Activated CD8-positive, alpha-beta T cell treated with anti-CD3 and anti-CD28 coated beads, Interleukin-2, amount 10 ng/mL, durations not matched to agents 7 days and 5 days (primary cell): ENCODE measurements at regions not wholly inside any gene's neighbourhood (a gene's known extent, or its start where the extent isn't known, plus 50 kb on each side); places are given as distances from the start of the nearest gene placed in this dataset.
"Not testable (repeated sequence)": the region's sequence is repeated elsewhere in the genome, so short reads cannot be mapped to it uniquely, and the experiment has no call there.

Experiments
- ATAC-seq: fragments of 150-1000 bp; cut with Tn5 transposase; one replicate; pipeline ENCODE4 v1.10.0; 2021; ENCODE audit warnings: moderate library complexity
- CTCF ChIA-PET: fragments of 350-600 bp; sonication (Branson Sonifier 250); formaldehyde crosslinking; loops from one replicate; lab custom pipeline; 2021; ENCODE audit warnings: antibody characterized with exemption; lab: Charles Lee
- POLR2A ChIA-PET: fragments of 350-600 bp; sonication (Branson Sonifier 250); formaldehyde crosslinking; loops from one replicate; lab custom pipeline; 2021; ENCODE audit warnings: antibody characterized with exemption; lab: Charles Lee
- DNase-seq: peaks from one replicate; pipeline ENCODE4 v3.0.0-alpha.2; 2020
- H3K27ac Mint-ChIP-seq: one replicate; pipeline ENCODE4 v1.8.0; 2021; ENCODE audit warnings: mild to moderate bottlenecking, mixed read lengths
- H3K27me3 Mint-ChIP-seq: one replicate; pipeline ENCODE4 v1.8.0; 2021; ENCODE audit warnings: low read depth, mixed read lengths
- H3K36me3 Mint-ChIP-seq: one replicate; pipeline ENCODE4 v1.8.0; 2021; ENCODE audit warnings: low read depth, mixed read lengths
- H3K4me1 Mint-ChIP-seq: one replicate; pipeline ENCODE4 v1.8.0; 2021; ENCODE audit warnings: low read depth, mixed read lengths
- H3K4me3 Mint-ChIP-seq: one replicate; pipeline ENCODE4 v1.8.0; 2021; ENCODE audit warnings: mild to moderate bottlenecking, mixed read lengths
- H3K9me3 Mint-ChIP-seq: one replicate; pipeline ENCODE4 v1.8.0; 2022; ENCODE audit warnings: mixed read lengths; ENCODE audit not compliant: insufficient read depth

DNA sequence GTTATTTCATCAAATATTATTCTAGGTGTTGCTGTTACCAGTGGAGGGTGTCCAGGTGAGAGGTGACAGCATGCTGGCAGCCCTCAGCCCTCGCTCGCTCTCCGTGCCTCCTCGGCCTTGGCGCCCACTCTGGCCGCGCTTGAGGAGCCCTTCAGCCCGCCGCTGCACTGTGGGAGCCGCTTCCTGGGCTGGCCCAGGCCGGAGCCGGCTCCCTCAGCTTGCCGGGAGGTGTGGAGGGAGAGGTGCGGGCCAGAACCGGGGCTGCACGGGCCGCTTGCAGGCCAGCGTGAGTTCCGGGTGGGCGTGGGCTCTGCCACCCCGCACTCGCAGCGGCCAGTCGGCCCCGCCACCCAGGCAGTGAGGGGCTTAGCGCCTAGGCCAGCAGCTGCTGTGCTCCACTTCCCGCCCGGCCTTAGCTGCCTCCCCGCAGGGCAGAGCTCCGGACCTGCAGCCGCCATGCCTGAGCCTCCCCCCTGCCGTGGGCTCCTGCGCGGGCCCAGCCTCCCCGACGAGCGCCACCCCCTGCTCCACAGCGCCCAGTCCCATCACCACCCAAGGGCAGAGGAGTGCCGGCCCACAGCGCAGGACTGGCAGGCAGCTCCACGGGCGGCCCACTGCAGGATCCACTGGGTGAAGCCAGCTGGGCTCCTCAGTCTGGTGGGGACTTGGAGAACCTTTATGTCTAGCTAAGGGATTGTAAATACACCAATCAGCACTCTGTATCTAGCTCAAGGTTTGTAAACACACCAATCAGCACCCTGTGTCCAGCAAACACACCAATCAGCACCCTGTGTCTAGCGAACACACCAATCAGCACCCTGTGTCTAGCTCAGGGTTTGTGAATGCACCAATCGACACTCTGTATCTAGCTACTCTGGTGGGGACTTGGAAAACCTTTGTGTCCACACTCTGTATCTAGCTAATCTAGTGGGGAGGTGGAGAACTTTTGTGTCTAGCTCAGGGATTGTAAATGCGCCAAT lies 413.3 kb downstream of the HACE1 start:
- H3K27ac Mint-ChIP-seq, H3K4me1 Mint-ChIP-seq, H3K4me3 Mint-ChIP-seq, DNase-seq, H3K36me3 Mint-ChIP-seq, CTCF ChIA-PET, ATAC-seq, H3K27me3 Mint-ChIP-seq, H3K9me3 Mint-ChIP-seq, POLR2A ChIA-PET: not testable (repeated sequence)

DNA sequence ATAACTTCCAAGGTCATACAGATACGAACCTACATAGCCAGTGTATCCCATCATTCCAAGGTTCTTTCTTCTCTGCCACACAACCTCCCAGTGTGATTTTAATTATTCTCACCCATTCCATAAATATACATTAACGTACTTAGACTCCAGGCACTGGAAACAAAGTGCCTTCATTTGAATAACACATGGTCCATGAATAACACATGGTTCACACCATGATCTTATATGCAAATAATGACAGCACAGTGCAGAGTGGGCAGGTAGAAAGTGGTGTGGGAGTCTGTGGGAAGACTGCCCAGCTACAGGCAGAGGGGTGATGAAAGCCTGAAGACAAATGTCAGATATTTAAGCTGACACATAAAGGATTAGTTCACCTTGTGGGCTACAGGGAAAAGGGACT lies 425.2 kb downstream of the HACE1 start:
- no peak overlapping the region for H3K27ac Mint-ChIP-seq
- no peak for ATAC-seq
- no peaks in the 10 kb centered on the region for H3K4me1 Mint-ChIP-seq
- no peaks in the 10 kb centered on the region for H3K9me3 Mint-ChIP-seq
- POLR2A ChIA-PET: no interaction called here
- H3K4me3 Mint-ChIP-seq: no peak overlapping the region
- no peaks in the 10 kb centered on the region for H3K27me3 Mint-ChIP-seq
- CTCF ChIA-PET: no interaction called here
- DNase-seq: no peak
- no peaks in the 10 kb centered on the region for H3K36me3 Mint-ChIP-seq

DNA sequence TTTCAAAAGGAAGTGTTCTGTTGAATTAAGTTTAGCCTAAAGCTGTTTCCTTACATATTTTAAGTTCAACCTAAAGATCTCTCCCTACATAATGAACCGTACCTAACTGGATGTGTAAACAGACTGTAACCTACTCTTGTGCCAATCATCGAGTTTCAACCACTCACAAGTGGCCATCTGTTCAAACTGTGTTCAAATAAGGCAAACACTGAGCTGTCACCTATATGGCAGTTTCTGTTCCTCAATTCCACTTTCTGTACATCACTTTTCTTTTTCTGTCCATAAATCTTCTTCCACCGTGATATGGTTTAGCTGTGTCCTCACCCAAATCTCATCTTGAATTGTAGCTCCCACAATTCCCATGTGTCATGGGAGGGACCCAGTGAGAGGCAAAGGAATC lies 428.6 kb downstream of the HACE1 start:
- H3K27me3 Mint-ChIP-seq: no peaks in the 10 kb centered on the region
- POLR2A ChIA-PET: no interaction called here
- no peaks in the 10 kb centered on the region for H3K36me3 Mint-ChIP-seq
- ATAC-seq: no peak
- CTCF ChIA-PET: no interaction called here
- H3K4me3 Mint-ChIP-seq: no peak overlapping the region
- no peak overlapping the region for H3K27ac Mint-ChIP-seq
- DNase-seq: no peak
- H3K4me1 Mint-ChIP-seq: no peaks in the 10 kb centered on the region
- no peaks in the 10 kb centered on the region for H3K9me3 Mint-ChIP-seq

DNA sequence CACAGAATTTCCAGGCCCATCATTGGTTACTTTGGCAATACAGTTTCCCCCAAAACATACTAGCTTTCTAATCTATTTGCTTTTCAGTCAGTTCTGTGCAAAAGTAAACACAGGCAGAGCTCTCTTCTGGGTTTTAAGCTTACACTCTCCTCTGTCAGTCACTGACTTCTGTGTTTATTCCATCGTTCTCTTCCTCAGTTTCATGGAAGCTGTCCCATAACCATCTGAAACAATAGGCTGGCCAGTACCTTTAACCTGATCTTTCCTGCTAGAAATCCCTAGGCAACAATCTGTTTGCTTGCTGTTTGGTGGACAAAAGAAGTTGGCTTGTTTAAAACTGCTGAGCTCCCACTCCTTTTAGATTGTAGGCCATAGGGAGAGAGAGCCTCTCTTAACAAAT lies 431.5 kb downstream of the HACE1 start:
- no peak for ATAC-seq
- Mint-ChIP-seq H3K4me3 (no peak overlapping the region), H3K27ac (no peak overlapping the region), H3K36me3 (no peaks in the 10 kb centered on the region), H3K9me3 (no peaks in the 10 kb centered on the region), H3K27me3 (no peaks in the 10 kb centered on the region), H3K4me1 (no peaks in the 10 kb centered on the region)
- no peak for DNase-seq
- ChIA-PET CTCF (no interaction called here), POLR2A (no interaction called here)

DNA sequence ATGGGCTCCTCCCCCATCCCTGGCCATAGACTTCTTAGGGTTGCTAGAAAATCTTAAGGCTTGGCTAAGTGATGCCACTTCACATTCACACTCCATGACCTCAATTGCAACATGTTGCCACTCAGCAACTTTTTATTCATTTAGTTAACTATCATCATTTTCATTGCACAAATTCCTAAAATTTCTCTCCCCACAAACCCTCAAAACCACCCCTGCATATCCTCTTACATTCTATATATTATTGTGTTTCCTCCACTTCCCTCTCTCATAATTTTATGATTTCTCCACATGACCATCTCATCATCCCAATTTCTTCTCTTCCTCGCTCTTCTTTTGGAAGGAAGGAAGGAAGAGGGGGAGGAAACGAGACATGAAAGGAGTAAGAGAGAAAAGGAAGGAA lies 436.0 kb downstream of the HACE1 start:
- ChIA-PET CTCF (no interaction called here), POLR2A (no interaction called here)
- no peak for DNase-seq
- Mint-ChIP-seq H3K4me3 (no peak overlapping the region), H3K4me1 (no peaks in the 10 kb centered on the region), H3K36me3 (no peaks in the 10 kb centered on the region), H3K27me3 (no peaks in the 10 kb centered on the region), H3K9me3 (no peaks in the 10 kb centered on the region), H3K27ac (no peak overlapping the region)
- no peak for ATAC-seq

DNA sequence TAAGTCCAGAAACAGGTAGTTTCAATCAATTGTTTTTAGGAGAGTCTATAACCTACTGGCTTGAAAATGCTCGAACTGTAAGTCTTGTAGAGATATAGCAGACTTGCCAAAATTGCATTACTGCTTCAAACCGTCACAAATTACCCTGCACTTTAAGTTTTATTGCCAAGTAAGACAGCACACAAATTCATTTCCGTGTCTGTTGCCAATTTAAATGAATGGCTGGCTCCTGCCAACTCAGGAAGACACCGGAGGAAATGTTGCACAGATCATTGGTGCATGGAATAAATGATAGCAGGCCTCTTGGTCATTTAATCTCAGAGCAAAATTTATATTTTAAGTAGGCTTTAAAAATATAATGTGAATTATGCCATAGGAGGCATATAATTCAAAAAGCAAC lies 438.1 kb downstream of the HACE1 start:
- Mint-ChIP-seq H3K4me3 (no peak overlapping the region), H3K9me3 (no peaks in the 10 kb centered on the region), H3K4me1 (no peaks in the 10 kb centered on the region), H3K27me3 (no peaks in the 10 kb centered on the region), H3K27ac (no peak overlapping the region), H3K36me3 (no peaks in the 10 kb centered on the region)
- DNase-seq: no peak
- ChIA-PET POLR2A (no interaction called here), CTCF (no interaction called here)
- no peak for ATAC-seq

DNA sequence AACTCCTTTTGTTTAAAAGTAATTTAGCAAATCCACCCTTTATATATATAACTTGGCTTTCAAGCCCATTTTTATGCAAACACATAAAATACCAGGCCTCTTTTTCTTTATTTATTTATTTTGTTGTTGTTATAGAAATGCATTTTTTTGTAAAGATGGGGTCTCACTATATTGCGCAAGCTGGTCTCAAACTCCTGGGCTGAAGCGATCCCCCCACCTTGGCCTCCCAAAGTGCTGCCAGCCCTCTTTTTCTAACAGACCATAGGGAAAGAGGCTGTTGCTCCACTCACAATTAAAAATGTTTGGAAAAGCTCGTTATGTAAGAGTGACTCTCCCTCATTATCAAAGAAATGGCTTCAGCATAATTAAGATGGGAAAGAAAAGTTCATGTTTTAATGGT lies 440.9 kb downstream of the HACE1 start:
- Mint-ChIP-seq H3K4me3 (no peak overlapping the region), H3K27ac (no peak overlapping the region), H3K4me1 (no peaks in the 10 kb centered on the region), H3K9me3 (no peaks in the 10 kb centered on the region), H3K36me3 (no peaks in the 10 kb centered on the region), H3K27me3 (no peaks in the 10 kb centered on the region)
- no peak for DNase-seq
- POLR2A ChIA-PET: no interaction called here
- ATAC-seq: no peak
- CTCF ChIA-PET: no interaction called here

DNA sequence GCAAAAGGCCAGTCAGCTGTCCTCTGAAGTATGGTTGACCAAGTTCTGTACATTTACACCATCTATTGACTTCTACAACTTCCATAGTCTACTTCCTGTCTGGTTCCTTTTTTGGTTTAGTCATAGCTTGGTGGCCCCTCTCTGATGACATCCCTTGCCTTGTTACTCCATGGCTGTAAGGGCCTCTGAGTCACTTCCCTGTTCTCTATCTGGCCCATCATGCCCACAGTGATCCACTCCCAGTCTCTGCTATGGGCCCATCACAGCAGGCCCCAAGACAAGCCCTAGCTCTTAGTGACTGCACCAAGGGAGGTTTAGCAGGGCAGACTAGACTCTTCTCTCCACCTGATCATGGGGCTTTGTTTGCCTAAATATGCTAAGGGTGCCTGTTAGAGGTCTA lies 441.6 kb downstream of the HACE1 start:
- ChIA-PET CTCF (no interaction called here), POLR2A (no interaction called here)
- Mint-ChIP-seq H3K27me3 (no peaks in the 10 kb centered on the region), H3K4me1 (no peaks in the 10 kb centered on the region), H3K36me3 (no peaks in the 10 kb centered on the region), H3K9me3 (no peaks in the 10 kb centered on the region), H3K4me3 (no peak overlapping the region), H3K27ac (no peak overlapping the region)
- ATAC-seq: no peak
- no peak for DNase-seq

DNA sequence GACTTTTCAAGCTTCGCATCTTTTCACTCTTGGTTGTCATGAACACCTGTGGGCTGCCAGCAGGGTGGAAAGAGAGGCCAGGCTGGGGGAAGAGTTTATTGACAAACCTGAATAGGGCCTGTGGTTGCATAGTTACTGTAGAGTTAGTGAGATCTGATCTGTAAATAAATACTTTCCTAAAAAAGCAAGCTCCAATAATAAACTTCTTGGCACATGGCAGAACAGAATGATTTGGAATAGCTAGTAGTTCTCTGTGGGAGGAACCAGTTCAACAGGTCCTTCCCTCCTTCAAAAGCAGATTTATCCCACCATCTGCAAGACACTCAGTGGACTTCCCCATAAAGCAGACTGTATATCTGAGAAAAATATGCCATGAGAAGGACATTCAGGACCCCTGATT lies 445.0 kb downstream of the HACE1 start:
- no peaks in the 10 kb centered on the region for H3K9me3 Mint-ChIP-seq
- no peaks in the 10 kb centered on the region for H3K27me3 Mint-ChIP-seq
- no peak overlapping the region for H3K27ac Mint-ChIP-seq
- ATAC-seq (no peak), DNase-seq (no peak)
- ChIA-PET POLR2A (no interaction called here), CTCF (no interaction called here)
- no peak overlapping the region for H3K4me3 Mint-ChIP-seq
- H3K4me1 Mint-ChIP-seq: no peaks in the 10 kb centered on the region
- H3K36me3 Mint-ChIP-seq: no peaks in the 10 kb centered on the region

DNA sequence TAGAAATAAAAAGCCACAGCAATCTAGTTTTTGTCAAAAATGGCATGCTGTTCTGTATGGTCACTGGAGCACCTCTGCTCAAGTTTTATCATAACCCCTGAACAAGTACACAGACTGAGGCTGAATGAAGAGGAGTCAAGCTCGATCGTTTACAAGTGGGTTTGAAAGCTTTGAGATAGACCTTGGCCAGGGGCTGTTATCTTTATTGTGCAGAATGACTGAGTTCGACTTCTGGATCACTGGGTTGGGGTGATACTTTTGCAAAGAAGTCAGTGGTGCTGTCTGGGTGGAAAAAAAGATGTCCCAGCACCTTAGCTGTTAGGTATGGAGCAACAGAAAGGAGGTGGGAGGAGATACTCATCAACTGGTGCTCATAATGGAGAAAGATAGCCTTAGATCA lies 446.0 kb downstream of the HACE1 start:
- no peaks in the 10 kb centered on the region for H3K36me3 Mint-ChIP-seq
- ChIA-PET CTCF (no interaction called here), POLR2A (no interaction called here)
- H3K9me3 Mint-ChIP-seq: no peaks in the 10 kb centered on the region
- no peak overlapping the region for H3K27ac Mint-ChIP-seq
- H3K4me3 Mint-ChIP-seq: no peak overlapping the region
- no peaks in the 10 kb centered on the region for H3K4me1 Mint-ChIP-seq
- no peaks in the 10 kb centered on the region for H3K27me3 Mint-ChIP-seq
- DNase-seq: no peak
- ATAC-seq: no peak

DNA sequence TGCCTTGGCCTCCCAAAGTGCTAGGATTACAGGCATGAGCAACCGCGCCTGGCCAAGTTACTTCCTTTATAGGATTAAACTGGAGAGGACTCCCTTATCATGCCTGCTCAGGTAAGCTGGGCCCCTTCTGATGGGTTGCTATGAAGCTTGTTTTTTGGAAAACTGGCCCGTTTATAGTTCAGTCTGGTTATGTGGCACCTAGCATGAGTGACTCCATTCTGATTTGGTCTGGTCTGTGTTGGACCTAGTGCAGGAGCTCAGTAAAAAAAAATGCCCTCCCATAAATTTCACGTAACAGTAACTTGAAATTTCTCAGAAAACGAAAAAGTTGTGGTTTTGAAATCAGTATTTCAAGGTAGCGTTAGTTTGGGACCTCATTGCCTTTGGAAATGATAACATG lies 448.4 kb downstream of the HACE1 start:
- CTCF ChIA-PET: no interaction called here

DNA sequence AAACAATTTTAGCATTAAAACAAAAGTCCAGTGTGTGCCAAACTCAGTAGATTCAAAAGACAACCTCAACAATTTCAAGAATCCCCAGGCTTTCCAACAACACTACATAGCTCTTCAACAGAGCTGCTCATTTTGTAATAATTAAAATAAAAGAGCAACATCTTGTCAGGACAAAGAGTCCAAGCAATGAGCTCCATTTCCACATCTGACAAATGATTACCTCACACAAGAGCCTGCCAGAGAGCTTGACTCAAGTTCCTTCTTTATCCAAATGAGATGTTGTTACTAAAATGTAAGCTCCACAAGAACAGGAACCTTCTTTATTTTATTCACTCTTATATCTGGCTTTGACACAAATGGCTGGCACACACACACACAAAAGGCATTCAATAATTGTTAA lies 449.8 kb downstream of the HACE1 start:
- Mint-ChIP-seq H3K4me3 (no peak overlapping the region), H3K27me3 (no peaks in the 10 kb centered on the region), H3K27ac (no peak overlapping the region), H3K36me3 (no peaks in the 10 kb centered on the region), H3K9me3 (no peaks in the 10 kb centered on the region), H3K4me1 (no peaks in the 10 kb centered on the region)
- ATAC-seq (no peak), DNase-seq (no peak)
- ChIA-PET POLR2A (no interaction called here), CTCF (no interaction called here)

More for the DNA sequence above, 448.4 kb downstream of the HACE1 start:
- DNase-seq (no peak), ATAC-seq (no peak)
- no peak overlapping the region for H3K27ac Mint-ChIP-seq
- no peaks in the 10 kb centered on the region for H3K36me3 Mint-ChIP-seq
- H3K9me3 Mint-ChIP-seq: no peaks in the 10 kb centered on the region
- H3K27me3 Mint-ChIP-seq: no peaks in the 10 kb centered on the region
- H3K4me1 Mint-ChIP-seq: no peaks in the 10 kb centered on the region
- POLR2A ChIA-PET: no interaction called here
- no peak overlapping the region for H3K4me3 Mint-ChIP-seq

DNA sequence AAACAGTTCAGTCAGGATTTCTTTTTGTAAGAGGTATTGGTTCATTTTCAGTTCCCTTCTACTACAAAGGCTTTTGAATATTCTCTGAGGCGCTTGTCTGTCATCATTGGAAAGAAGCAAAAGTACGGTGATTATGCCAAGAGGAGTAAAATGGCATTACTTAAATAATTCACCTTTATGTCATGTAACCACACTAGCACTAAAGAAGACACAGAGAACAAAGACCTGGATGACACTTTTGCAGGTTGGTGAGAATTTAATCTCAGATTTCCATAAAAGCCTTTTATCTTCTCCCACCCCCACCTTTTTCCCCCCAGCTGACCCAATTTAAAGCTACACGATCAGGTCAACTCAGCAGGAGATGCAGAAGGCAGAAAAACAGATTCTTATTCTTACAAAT lies 451.8 kb downstream of the HACE1 start:
- Mint-ChIP-seq H3K4me1 (no peaks in the 10 kb centered on the region), H3K27me3 (no peaks in the 10 kb centered on the region), H3K27ac (no peak overlapping the region), H3K4me3 (no peak overlapping the region), H3K36me3 (no peaks in the 10 kb centered on the region), H3K9me3 (no peaks in the 10 kb centered on the region)
- ChIA-PET CTCF (no interaction called here), POLR2A (no interaction called here)
- ATAC-seq: no peak
- no peak for DNase-seq
